Rectal smooth muscle tissue (tissue), 1 donor: ENCODE measurements at regions not wholly inside any gene's neighbourhood (a gene's known extent, or its start where the extent isn't known, plus 50 kb on each side); places are given as distances from the start of the nearest gene placed in this dataset.

ENCODE experiments used
- H3K27ac ChIP-seq: one replicate; pipeline ENCODE4 v1.7.0; 2013; ENCODE audit warnings: low read depth, low read length, inconsistent platforms
- H3K27me3 ChIP-seq: one replicate; pipeline ENCODE4 v1.7.0; 2013; ENCODE audit warnings: low read length; ENCODE audit not compliant: control insufficient read depth, insufficient read depth
- H3K36me3 ChIP-seq: one replicate; pipeline ENCODE4 v1.7.0; 2013; ENCODE audit warnings: low read length; ENCODE audit not compliant: control insufficient read depth, insufficient read depth
- H3K4me1 ChIP-seq: one replicate; pipeline ENCODE4 v1.7.0; 2013; ENCODE audit warnings: low read length; ENCODE audit not compliant: control insufficient read depth, insufficient read depth
- H3K4me3 ChIP-seq: one replicate; pipeline ENCODE4 v1.7.0; 2013; ENCODE audit warnings: low read length
- H3K9ac ChIP-seq: one replicate; pipeline ENCODE4 v1.7.0; 2013; ENCODE audit warnings: low read length

DNA sequence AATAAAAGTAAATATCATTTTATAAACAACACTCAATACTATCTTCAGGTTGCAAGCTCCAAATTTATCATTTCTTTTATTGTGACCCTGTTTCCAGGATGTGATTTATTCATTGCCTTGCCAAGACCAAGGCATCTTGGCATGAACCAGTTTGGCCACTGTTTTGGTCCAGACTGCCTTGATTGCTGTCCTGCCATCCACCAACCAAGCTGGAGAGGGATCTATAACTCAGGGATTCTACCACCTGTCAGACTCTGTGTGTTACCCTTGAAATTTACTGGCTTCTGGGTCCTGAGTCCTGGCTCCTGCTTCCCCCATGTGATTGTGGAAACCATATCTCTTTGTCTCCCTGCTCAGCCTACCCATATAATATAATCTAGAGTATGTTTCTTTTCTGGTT lies 343.0 kb downstream of the GPAM start:
- Histone ChIP-seq H3K9ac (no peak overlapping the region), H3K27ac (no peak overlapping the region)

DNA sequence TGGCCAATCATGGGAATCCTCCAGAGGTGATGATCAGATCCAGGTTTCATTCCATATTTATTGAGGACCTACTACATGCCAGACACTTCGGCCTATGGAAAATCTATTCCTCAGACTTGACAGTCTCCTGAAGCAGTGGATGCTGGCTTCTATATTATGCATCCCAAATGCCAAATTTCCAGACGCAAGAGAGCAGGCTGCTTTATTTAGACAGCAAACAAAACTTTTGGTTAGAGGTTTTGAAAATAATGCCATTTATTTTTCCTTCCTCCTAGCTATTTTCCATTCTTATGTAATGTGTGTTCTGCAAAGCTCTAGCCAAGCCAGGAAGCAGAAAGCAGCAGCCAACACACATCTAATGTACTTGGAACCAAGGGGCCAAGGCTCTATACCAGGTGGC lies 330.8 kb downstream of the GPAM start:
- Histone ChIP-seq H3K36me3 (no peaks in the 10 kb centered on the region), H3K27me3 (no peaks in the 10 kb centered on the region), H3K4me1 (no peaks in the 10 kb centered on the region), H3K4me3 (no peak overlapping the region), H3K27ac (no peak overlapping the region), H3K9ac (no peak overlapping the region)

More for the DNA sequence above, 343.0 kb downstream of the GPAM start:
- no peak overlapping the region for H3K4me3 ChIP-seq
- no peaks in the 10 kb centered on the region for H3K36me3 ChIP-seq
- H3K27me3 ChIP-seq: no peaks in the 10 kb centered on the region
- peaks cover 2% of the 10 kb centered on the region for H3K4me1 ChIP-seq

DNA sequence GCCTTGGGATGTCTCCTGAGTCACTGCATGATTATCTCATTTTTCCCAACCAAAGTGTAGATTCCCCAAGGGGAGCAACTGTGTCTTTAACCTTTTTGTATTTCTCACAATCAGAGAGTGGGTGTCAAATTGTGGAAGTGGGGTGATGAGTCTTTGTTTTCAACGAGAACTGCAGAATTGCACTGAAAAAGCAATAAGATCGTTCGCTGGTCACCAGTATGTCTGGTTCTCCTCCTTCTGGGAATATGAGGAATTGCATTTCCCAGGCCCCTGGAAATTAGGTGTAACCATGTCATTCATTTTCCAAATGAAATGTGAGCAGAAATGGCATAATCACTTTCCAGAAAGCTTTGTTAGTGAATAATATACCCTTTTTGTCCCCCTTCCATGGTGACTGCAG lies 326.9 kb downstream of the GPAM start:
- H3K4me1 ChIP-seq: no peaks in the 10 kb centered on the region
- H3K27ac ChIP-seq: no peak overlapping the region
- H3K36me3 ChIP-seq: no peaks in the 10 kb centered on the region
- H3K9ac ChIP-seq: no peak overlapping the region
- no peak overlapping the region for H3K4me3 ChIP-seq
- H3K27me3 ChIP-seq: no peaks in the 10 kb centered on the region

DNA sequence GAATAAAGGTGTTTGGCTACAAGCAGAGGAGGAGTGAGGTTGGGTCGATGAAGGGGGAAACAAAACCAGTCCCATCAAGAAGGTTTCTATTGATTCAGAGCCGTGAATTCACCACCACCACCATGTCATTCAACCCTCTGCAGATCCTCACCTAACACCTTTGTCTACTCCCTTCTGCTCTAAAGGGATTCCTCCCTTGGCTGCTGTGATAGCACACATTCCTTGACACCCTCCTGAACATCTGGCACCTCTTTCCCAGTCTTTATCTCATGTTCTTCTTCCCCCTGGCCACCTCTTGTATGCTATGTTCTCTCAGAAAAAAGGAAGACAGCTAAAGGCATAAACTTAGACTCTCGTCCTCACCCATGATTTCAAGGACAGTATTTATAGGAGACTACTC lies 318.0 kb downstream of the GPAM start:
- Histone ChIP-seq H3K4me1 (no peaks in the 10 kb centered on the region), H3K9ac (no peak overlapping the region), H3K27ac (no peak overlapping the region), H3K4me3 (no peak overlapping the region), H3K36me3 (no peaks in the 10 kb centered on the region), H3K27me3 (no peaks in the 10 kb centered on the region)

DNA sequence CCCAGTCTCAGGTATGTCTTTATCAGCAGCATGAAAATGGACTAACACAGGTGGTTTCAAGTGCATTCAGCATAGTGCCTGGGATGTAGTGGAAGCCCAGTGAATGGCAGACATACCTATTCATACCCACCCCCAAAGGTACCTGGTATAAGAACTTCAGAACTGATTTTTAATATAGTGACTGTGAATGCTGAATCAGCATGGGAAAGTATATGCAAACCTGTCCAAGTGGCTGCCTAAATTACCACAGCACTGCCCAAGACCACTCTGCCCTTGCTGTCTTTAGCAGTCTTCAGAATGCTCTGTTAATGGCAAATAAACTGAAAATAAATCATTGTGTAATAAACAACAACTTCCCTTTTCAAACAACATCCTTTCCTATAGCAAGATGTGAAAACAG lies 312.1 kb downstream of the GPAM start:
- Histone ChIP-seq H3K9ac (no peak overlapping the region), H3K27ac (no peak overlapping the region), H3K4me1 (no peaks in the 10 kb centered on the region), H3K4me3 (no peak overlapping the region), H3K27me3 (no peaks in the 10 kb centered on the region), H3K36me3 (no peaks in the 10 kb centered on the region)

DNA sequence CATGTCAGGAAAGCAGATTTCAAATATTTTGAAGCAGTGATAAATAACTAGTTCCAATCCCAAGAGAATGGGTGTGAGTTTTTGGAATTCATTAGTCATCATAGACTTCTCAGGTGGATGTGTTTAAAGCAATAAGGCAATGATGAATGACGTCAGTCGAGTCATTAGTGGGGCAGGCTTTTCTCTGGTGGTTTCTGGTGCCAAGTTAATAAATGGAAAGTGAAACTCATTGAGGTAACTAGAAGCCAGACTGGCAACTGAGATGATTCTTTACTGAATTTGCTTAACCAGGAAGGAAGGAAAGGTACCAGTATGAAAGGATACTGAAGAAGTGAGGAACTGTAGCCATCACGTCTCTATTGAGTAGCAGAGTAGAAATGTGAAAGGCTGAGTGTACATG lies 311.0 kb downstream of the GPAM start:
- Histone ChIP-seq H3K4me3 (no peak overlapping the region), H3K27ac (no peak overlapping the region), H3K9ac (no peak overlapping the region), H3K27me3 (no peaks in the 10 kb centered on the region), H3K36me3 (no peaks in the 10 kb centered on the region), H3K4me1 (no peaks in the 10 kb centered on the region)

DNA sequence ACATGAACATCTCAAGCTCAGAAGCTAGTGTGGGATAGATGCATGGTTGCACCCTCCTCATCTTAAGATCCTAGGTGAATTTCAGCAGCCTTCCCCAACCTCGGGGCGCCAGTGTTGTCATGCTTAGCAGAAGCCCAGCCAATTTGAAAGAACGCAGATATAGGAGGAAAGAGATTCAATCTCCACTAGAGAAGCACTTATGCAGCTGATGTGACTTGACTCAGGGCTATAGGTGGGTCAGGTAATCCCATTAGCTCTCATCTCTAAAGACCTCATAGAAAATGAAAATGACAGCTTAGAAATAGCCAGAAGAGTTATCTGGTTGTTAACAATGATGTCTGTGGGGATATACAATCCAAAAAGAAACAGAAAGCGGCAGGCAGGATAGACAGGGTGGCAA lies 310.5 kb downstream of the GPAM start:
- H3K27ac ChIP-seq: no peak overlapping the region
- no peaks in the 10 kb centered on the region for H3K4me1 ChIP-seq
- no peak overlapping the region for H3K9ac ChIP-seq
- no peak overlapping the region for H3K4me3 ChIP-seq
- no peaks in the 10 kb centered on the region for H3K27me3 ChIP-seq
- no peaks in the 10 kb centered on the region for H3K36me3 ChIP-seq

DNA sequence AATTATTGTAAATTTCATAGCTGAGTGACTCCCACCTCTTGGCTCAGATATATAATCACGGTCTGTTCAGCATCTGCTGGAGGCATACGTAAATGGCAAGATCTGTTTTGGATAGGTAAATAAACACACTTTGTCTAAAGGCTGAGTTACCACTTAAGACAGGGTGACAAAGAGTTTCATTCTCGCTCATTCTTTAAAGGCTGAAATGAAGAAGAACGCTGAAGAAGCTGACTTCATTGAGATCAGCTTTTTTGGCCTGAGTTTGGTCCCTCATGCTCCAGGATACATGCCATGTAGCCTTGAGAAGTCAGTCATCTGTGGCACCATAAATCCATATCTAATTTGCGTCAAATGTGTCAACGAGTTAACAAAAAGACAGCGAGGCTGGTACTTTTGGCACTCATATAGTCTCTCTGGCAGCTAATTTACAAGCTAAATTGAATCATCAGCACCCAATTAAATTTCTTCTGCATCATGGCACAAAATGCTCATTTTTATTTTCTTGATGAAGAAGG lies 309.9 kb downstream of the GPAM start:
- Histone ChIP-seq H3K4me3 (no peak overlapping the region), H3K27me3 (no peaks in the 10 kb centered on the region), H3K36me3 (no peaks in the 10 kb centered on the region), H3K4me1 (no peaks in the 10 kb centered on the region), H3K9ac (no peak overlapping the region), H3K27ac (no peak overlapping the region)

DNA sequence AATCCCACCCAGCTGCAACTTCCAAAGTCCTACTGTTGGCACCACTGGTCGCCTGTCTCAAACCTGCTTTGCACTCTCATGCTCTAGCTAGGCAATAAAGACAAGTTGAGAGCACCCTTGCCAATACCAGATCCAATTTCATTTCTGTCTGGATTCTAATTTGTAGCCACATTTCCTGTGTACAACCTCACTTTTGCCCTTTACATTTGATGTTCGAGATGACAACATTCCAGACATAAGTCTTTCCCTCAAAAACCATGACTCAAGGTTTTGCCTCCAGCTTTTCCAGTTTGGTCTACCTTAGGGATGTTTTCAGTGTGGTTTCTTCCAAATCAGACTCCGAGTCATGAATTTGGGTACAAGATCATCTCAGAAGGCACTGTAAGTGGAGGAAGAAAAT lies 309.0 kb downstream of the GPAM start:
- Histone ChIP-seq H3K9ac (no peak overlapping the region), H3K4me3 (no peak overlapping the region), H3K27me3 (no peaks in the 10 kb centered on the region), H3K27ac (no peak overlapping the region), H3K4me1 (no peaks in the 10 kb centered on the region), H3K36me3 (no peaks in the 10 kb centered on the region)

DNA sequence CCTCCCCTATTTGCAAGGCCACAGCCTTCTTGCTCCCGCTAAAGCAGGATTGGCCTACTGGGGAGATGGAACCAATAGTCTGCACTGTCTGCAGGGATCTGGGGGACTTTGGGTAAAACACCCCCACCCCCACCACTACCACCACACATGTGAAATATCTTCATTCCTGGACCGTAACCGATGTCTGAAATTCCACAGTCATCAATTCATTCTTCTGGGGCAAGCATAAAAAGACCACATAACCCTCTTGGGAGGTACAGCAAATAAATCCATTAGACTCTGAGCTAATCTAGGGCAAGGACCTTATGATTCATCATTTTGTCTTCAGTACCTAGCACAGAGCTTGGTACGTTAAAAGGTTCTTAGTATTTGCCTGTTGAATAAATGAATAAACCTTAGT lies 307.8 kb downstream of the GPAM start:
- no peaks in the 10 kb centered on the region for H3K36me3 ChIP-seq
- H3K27me3 ChIP-seq: no peaks in the 10 kb centered on the region
- no peak overlapping the region for H3K4me3 ChIP-seq
- H3K27ac ChIP-seq: no peak overlapping the region
- no peaks in the 10 kb centered on the region for H3K4me1 ChIP-seq
- H3K9ac ChIP-seq: no peak overlapping the region

DNA sequence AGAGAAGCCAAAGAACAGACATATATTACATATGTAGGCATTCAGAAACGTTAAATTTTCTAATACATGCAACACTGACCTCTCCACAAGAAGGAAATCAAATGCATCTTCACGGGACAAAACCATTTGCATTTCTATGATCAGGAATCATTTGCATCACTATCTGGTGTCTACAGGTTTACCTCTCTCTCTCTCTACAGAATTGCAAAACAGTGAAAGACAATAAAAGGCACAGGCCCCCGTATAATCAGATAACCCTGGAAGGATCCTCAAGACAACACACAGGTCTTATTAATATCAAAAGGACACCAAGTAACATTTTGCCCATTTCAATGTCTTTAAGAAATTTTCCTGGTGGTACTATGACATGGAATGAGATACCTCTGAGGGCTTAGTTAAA lies 306.3 kb downstream of the GPAM start:
- Histone ChIP-seq H3K36me3 (no peaks in the 10 kb centered on the region), H3K27me3 (no peaks in the 10 kb centered on the region), H3K9ac (no peak overlapping the region), H3K27ac (no peak overlapping the region), H3K4me1 (no peaks in the 10 kb centered on the region), H3K4me3 (no peak overlapping the region)

DNA sequence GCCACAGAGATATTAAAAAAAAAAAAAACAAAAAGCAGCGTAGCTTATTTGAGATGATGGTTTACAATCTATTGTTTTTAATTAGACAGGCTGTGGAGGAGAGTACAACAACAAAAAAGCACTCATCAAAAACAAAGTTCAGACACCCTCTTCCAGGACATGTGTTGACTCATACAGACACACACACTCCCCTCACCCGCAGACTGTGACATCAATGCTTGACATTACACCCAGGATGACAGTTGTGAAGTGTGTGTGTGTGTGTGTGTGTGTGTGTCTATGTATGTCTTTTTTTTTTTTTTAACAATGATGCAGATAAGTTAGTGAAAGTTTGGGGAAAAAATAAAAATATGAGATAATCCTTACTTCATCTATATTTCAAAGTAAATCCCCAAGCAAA lies 303.6 kb downstream of the GPAM start:
- Histone ChIP-seq H3K4me1 (no peaks in the 10 kb centered on the region), H3K4me3 (no peak overlapping the region), H3K27ac (no peak overlapping the region), H3K9ac (no peak overlapping the region), H3K36me3 (no peaks in the 10 kb centered on the region), H3K27me3 (no peaks in the 10 kb centered on the region)

DNA sequence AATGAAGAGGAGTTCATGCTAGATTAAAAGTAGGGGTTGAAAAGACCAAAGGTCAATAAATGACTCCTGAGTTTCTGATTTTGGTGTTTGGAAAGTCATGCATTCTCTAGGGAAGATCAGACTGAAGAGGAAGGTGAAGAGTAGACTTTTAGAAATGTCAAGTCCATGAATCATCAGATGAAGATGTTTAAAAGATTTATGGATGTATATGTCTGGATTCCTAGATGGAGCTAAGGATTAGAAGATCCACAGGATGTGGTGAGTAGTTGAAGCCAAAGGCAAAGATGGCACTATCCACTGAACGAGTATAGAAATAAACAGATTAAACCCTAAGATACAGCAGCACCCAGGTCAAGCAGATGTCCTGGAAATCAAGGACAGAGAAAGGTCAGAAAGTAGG lies 298.5 kb downstream of the GPAM start:
- H3K4me3 ChIP-seq: no peak overlapping the region
- no peak overlapping the region for H3K9ac ChIP-seq
- H3K4me1 ChIP-seq: no peaks in the 10 kb centered on the region
- H3K27ac ChIP-seq: no peak overlapping the region
- H3K36me3 ChIP-seq: no peaks in the 10 kb centered on the region
- no peaks in the 10 kb centered on the region for H3K27me3 ChIP-seq
